HPDE6-E6E7 (cell line): ENCODE measurements at regions not wholly inside any gene's neighbourhood (a gene's known extent, or its start where the extent isn't known, plus 50 kb on each side); places are given as distances from the start of the nearest gene placed in this dataset.
"Not testable (repeated sequence)": the region's sequence is repeated elsewhere in the genome, so short reads cannot be mapped to it uniquely, and the experiment has no call there.

ENCODE experiments used
- DNase-seq: peaks from one replicate; pipeline ENCODE4 v3.0.0; 2011; ENCODE audit warnings: missing footprints; ENCODE audit errors: extremely low spot score

GRCh38 chr6:126967296-126968005 is 151.0 kb upstream of the RSPO3 start:
- no peak for DNase-seq

DNA sequence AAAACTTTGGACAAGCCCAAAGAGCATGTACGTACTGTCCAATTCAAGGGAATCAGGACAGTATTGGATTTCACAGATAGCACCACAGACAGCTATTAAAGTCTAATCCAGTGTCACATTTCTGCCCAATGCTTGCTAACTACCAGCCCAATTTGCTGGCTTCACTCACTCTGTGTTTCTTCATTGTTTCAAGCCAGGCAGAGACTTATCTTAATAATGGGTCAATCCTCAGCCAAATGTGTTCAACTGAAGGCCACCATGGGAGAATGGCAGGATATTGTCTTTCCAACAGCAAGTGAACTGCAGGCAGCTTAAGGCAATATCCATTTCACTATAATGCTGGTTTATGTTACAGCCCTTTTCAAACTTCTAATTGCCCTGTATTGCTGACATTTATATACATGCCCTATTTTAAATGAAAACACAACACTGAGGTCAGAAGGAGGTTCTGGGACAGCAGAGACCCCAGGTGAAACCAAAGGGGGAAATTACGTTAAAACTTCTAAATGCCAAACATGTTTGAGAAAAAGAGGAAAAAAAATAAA is 142.1 kb upstream of the RSPO3 start:
- DNase-seq, result no peak

DNA sequence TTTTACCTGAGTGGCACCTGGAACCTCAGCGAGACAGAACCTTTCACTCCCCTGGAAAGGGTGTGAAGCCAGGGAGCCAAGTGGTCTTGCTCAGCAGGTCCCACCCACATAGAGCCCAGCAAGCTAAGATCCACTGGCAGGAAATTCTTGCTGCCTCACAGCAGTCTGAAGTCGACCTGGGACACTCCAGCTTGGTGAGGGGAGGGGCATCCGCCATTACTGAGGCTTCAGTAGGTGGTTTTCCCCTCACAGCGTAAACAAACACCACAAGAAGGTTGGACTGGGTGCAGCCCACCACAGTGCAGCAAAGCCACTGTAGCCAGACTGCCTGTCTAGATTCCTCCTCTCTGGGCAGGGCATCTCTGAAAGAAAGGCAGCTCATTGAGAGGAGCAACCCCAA is 134.7 kb upstream of the RSPO3 start:
- DNase-seq, result no peak

GRCh38 chr6:126988125-126988524 is 130.3 kb upstream of the RSPO3 start:
- DNase-seq, result not testable (repeated sequence)

DNA sequence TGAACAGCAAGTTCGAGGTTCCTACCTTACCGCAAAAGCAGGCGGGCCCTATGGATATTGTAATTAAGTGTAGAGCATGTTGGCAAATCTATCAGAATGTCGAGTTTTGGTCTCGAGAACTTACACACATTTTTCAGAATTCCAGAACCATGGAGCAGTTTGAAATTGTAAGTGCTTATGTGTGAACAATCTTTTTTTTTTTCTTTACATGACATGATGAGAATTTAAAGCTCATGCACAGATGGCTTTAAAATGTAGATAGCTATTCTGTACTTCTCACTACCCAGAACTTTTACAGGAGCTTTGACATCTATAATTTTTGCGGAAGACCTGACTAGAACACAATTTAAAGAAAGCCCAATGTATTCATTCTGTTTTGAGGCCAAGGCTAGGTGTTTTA is 117.8 kb upstream of the RSPO3 start:
- DNase-seq, result no peak

GRCh38 chr6:127013865-127014264 is 104.6 kb upstream of the RSPO3 start:
- DNase-seq, result no peak

DNA sequence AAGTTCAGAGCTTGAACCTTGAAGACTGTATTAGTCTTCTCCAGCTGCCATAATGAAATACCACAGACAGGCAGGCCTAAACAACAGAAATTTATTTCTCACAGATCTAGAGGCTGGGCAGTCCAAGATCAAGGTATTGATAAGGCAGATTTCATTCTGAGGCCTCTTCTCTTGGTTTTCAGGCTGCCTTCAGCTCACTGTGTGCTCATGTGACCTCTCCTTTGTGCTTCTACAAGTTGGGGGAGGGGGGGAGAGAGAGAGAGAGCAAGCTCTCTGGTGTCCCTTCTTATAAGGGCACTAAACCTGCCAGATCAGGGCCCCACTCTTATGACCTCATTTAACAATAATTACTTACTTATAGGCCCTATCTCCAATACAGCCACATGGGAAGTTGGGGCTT is 102.6 kb upstream of the RSPO3 start:
- DNase-seq, result no peak

DNA sequence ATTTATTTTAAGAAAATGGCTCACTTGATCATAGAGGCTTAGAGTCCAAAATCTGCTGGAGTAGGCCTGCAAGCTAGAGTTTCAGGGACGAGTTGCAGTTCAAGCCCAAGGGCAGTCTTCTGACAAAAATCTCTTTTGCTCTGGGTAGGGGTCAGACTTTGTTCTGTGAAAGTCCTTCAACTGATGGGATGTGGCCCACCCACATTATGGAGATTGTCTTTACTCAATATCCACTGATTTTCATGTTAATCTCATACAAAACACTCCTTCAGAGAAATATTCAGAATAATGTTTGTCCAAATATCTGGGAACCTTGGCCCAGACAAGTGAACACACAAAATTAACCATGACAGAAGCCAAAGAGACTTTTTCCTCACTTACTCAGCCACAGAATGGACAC is 98.6 kb upstream of the RSPO3 start:
- no peak for DNase-seq

DNA sequence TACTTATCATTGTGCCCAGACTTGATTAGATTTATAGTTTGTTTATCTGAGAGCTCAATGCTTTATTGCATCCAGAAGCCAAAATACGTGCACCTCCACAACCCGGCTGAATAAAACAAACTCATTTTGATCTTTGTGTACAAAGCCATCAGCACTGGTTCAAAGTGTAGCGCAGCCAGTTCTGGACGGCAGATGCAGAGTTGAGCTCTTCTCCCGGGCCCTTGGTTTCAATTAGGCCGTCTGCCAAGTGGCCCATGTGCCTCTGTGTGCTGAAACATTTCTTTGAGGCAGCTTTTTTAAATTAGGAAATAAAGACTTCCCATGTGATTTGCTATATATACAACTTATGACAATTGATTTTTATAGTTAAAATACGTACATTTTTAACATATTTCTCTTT is 96.2 kb upstream of the RSPO3 start:
- DNase-seq, result no peak

DNA sequence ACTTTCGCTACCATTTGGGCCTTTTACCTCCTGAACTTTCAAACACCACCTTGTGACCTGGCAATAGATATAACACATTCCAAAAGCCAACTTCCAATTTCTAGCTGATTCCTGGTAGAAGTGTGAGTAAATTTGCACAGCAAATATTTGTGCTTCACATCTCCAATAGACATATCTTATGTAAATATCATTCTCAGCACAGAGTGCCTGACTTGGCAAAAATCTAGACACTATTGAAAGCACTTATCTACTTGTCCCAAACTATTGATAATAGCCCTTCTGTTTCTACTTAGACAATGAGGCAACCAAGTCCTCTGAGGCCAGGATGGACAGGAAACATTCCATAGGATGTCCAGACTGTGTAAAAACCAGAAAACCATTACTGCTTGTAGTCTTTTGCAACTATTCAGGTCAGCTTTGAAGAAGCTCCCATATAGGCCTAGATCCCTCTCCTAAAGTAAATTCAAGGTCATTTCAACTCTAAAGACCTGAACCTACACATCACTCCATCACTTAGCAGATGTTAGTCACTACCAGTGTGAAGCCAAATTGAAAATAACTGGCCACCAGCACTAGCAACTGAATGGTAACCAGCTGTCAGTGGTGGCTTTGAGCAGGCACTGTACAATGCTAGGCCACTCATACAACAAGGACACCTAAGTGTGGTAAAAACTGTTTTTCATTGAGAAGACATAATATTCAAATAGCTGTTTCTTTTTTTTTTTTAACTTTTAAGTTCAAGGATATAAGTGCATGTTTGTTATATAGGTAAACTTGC is 95.3 kb upstream of the RSPO3 start:
- DNase-seq, result no peak

DNA sequence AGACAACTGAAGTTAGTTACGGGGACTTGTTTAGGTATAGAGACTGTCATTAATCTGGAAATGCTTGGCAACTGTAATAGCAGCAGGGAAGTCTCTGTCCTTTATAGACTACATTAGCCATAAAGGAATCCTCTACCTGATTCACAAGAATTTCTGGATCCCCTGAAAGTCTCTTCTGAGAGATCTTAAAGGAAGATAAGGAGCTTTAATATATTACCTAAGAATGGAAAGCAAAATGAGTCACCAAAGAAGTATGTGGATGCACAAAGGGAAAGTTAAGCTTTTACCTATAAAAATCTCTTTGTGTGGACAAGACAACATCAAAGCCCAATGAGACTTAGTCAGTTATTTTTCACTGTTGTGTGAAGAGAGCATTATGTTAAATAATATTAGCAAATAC is 92.2 kb upstream of the RSPO3 start:
- DNase-seq, result peak; percentile 17

DNA sequence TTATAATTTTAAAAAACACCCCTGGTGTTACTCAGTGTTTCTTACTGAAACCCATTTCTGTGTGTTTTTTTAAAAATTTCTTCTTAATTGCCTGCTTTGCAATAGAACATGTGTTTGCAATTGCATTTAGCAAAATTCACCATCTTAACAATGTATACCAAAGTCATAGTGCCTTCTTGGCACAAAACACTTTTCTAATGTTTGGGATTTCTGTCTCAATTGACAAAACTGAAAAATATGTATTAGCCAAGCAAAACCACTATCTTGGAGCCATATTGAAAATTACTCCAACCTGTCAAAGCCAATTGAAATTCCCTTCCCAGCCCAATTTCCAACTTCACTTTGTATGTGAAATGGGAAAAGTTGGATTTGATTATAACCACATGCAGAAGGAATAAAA is 88.4 kb upstream of the RSPO3 start:
- no peak for DNase-seq

GRCh38 chr6:127030836-127031235 is 87.6 kb upstream of the RSPO3 start:
- DNase-seq, result no peak

DNA sequence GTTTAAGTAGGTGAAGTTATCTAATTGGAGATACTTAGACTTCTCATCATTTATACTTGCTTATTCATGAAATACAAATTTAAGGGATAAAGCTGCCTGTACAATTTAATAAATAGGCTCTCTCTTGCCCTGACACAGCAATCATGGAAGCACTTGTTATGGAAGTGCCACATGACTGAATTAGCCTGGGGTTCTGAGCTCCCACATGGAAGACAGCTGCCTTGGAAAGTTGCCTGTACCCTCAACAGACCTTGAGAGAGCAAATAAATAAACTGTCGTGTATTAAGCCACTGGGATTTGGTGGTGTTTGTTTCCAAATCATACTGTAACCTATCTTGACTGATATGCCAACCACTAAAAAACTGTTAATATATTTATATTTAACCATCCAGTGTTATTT is 87.0 kb upstream of the RSPO3 start:
- DNase-seq, result no peak

DNA sequence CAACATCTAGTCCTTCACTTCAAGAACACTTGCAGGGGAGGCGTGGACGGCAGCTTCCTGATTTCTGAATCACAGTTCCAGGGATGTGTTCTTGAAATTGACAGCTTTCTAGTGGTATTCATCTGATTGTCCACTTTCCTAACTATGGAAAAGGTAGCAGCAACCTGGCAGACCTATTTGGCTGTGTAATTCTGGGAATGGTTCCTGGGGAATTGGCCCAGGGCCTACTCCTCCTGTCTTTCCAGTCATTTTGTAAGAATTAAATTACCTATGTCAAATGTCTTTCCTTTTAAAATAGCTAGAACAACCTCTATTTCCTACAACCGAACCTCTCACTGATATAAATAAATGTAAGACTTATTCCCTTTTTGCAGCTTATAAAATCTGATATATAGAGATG is 85.5 kb upstream of the RSPO3 start:
- DNase-seq, result no peak

DNA sequence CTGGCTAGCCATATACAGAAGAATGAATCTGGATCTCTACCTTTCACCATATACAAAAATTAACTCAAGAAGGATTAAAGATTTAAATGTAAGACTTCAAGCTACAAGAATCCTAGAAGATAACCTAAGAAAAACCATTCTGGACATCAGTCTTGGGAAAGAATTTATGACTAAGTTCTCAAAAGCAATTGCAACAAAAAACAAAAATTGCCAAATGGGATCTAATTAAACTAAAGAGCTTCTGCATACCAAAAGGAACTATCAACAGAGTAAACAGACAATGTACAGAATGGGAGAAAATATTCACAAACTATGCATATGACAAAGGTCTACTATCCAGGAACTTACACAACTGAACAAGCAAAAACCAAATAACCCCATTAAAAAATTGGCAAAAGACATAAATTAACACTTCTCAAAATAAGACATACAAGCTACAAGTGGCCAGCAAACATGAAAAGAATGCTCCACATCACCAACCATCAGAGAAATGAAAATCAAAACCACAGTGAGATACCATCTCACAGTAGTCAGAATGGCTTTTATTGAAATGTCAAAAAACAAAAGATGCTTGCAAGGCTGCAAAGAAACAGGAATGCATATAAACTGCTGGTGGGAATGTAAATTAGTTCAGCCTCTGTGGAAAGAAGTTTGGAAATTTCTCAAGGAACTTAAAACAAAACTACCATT is 66.8 kb upstream of the RSPO3 start:
- DNase-seq, result no peak

- DNase-seq, result peak; percentile 4
These were observed 65.2 kb upstream of the RSPO3 start for GRCh38 chr6:127053032-127053874.

DNA sequence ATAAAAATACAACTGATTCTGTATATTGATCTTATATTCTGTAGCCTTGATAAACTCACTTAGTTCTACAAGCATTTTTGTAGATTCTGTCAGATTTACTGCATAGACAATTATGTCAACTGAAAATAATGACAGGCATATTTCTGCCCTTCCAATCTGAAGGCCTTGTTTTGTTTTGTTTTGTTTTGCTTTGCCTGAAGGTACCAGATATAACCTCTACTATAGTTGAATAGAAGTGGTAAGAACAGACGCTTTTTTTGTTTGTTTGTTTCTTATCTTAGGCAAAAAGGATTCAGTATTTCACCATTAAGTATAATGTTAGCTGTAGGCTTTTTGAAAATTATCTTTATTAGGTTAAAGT is 64.6 kb upstream of the RSPO3 start:
- DNase-seq, result no peak

- DNase-seq, result no peak
These were observed 60.4 kb upstream of the RSPO3 start for GRCh38 chr6:127058027-127058426.

GRCh38 chr6:127058936-127059335 is 59.5 kb upstream of the RSPO3 start:
- DNase-seq, result no peak
